Gastrocnemius medialis (tissue), 4 donors: ENCODE measurements at regions not wholly inside any gene's neighbourhood (a gene's known extent, or its start where the extent isn't known, plus 50 kb on each side); places are given as distances from the start of the nearest gene placed in this dataset.

Experiments
- ATAC-seq, 2 donors: fragments of 150-250 bp; one replicate each; pipeline ENCODE4 v1.9.1; 2016
- DNase-seq, 2 donors: peaks; one replicate each; pipeline ENCODE4 v3.0.0-alpha.2; 2019
- H3K27ac ChIP-seq, 4 donors: fragments of 200-600 bp; sonication (generic); 1 replicate in 1 of 4; 2 replicates in 3 of 4; pipeline ENCODE4 v1.5.1; 2016 to 2018; ENCODE audit warnings: mild to moderate bottlenecking in 2 of 4, moderate library complexity in 1 of 4
- H3K27me3 ChIP-seq, 3 donors: fragments of 200-600 bp; sonication (generic) in 2 of 3; 1 replicate in 1 of 3; 2 replicates in 2 of 3; pipeline versions ENCODE4 v1.5.1 to v1.6.0; 2016 to 2019; ENCODE audit warnings: mild to moderate bottlenecking in 1 of 3, moderate library complexity in 1 of 3
- H3K36me3 ChIP-seq, 2 donors: fragments of 200-600 bp; sonication (generic) in 1 of 2; one replicate each; pipeline ENCODE4 v1.5.1; 2017 to 2018
- H3K4me1 ChIP-seq, 2 donors: fragments of 200-600 bp; sonication (generic) in 1 of 2; one replicate each; pipeline ENCODE4 v1.5.1; 2016 to 2017; ENCODE audit warnings: mild to moderate bottlenecking in 2 of 2
- H3K4me3 ChIP-seq, 4 donors: fragments of 200-600 bp; sonication (generic) in 3 of 4; 1 replicate in 1 of 4; 2 replicates in 3 of 4; pipeline ENCODE4 v1.5.1; 2016 to 2019; ENCODE audit warnings: mild to moderate bottlenecking in 2 of 4
- H3K9me3 ChIP-seq, 3 donors: fragments of 200-600 bp; sonication (generic) in 2 of 3; 1 replicate in 1 of 3; 2 replicates in 2 of 3; pipeline ENCODE4 v1.5.1; 2016 to 2019
- CTCF ChIP-seq, 5 experiments: fragments of 450-650 bp in 3 of 5; fragments of 200-600 bp in 2 of 5; sonication (generic) in 2 of 5; IDR thresholded peaks in 4 of 5; conservative IDR thresholded peaks in 1 of 5; 1 replicate in 4 of 5; 2 replicates in 1 of 5; pipeline ENCODE4 v1.5.1; 2016 to 2019; ENCODE audit warnings: antibody characterized with exemption in 5 of 5, mild to moderate bottlenecking in 3 of 5, moderate library complexity in 3 of 5
- POLR2A ChIP-seq, 2 donors: fragments of 450-650 bp; IDR thresholded peaks; one replicate each; pipeline ENCODE4 v1.6.1; 2017; ENCODE audit warnings: antibody characterized with exemption in 2 of 2, mild to moderate bottlenecking in 2 of 2, moderate library complexity in 2 of 2
- in situ Hi-C, 4 donors: fragments of 200-750 bp; cut with MboI; loops; one replicate each; pipeline versions ENCODE4 v1.15.0 to v1.8.0; 2017; ENCODE audit warnings: low sequenced_read_pairs in 4 of 4
- intact Hi-C: fragments of 100-400 bp; cut with DNase I; formaldehyde crosslinking; loops from one replicate; pipeline ENCODE4 v1.15.1; 2023; ENCODE audit warnings: low total_unique reads

GRCh38 chr15:50840520-50840919 lies 68.0 kb upstream of the AP4E1 start:
- Histone ChIP-seq H3K4me1 (no peaks in the 10 kb centered on the region), H3K36me3 (no peaks in the 10 kb centered on the region), H3K27me3 (no peaks in the 10 kb centered on the region), H3K4me3 (no peak overlapping the region), H3K9me3 (no peaks in the 10 kb centered on the region), H3K27ac (no peak overlapping the region)
- DNase-seq = no peak
- no peak for TF ChIP-seq POLR2A (IDR thresholded peaks at IDR 0.05)
- TF ChIP-seq CTCF (IDR thresholded peaks at IDR 0.05 in 4 of 5, conservative IDR thresholded peaks at IDR 0.05 in 1 of 5) = no peak
- in situ Hi-C loops (no loop called here), intact Hi-C loops (no loop called here)
- no peak for ATAC-seq

GRCh38 chr15:50837256-50837770 lies 71.2 kb upstream of the AP4E1 start:
- Histone ChIP-seq H3K9me3 (no peaks in the 10 kb centered on the region), H3K27ac (no peak overlapping the region), H3K4me1 (no peaks in the 10 kb centered on the region), H3K36me3 (no peaks in the 10 kb centered on the region), H3K4me3 (no peak overlapping the region), H3K27me3 (no peaks in the 10 kb centered on the region)
- intact Hi-C loops = no loop called here
- ATAC-seq = no peak
- no peak for DNase-seq
- in situ Hi-C loops = no loop called here
- TF ChIP-seq CTCF (IDR thresholded peaks at IDR 0.05 in 4 of 5, conservative IDR thresholded peaks at IDR 0.05 in 1 of 5) (no peak), POLR2A (IDR thresholded peaks at IDR 0.05) (no peak)

- H3K4me3 ChIP-seq = no peak overlapping the region
- H3K27ac ChIP-seq = peak overlapping the region in 1 of 4 donors; percentile 54
- no peaks in the 10 kb centered on the region for H3K36me3 ChIP-seq
- no peaks in the 10 kb centered on the region for H3K27me3 ChIP-seq
- no peak for ATAC-seq
- peaks cover 5 to 11% of the 10 kb centered on the region in 2 donors for H3K4me1 ChIP-seq
- in situ Hi-C loops = no loop called here
- DNase-seq = no peak
- intact Hi-C loops = no loop called here
- TF ChIP-seq CTCF (IDR thresholded peaks at IDR 0.05 in 4 of 5, conservative IDR thresholded peaks at IDR 0.05 in 1 of 5) = no peak
- no peak for TF ChIP-seq POLR2A (IDR thresholded peaks at IDR 0.05)
- no peaks in the 10 kb centered on the region for H3K9me3 ChIP-seq
Observed at GRCh38 chr15:50830477-50831354, 65.2 kb upstream of the SPPL2A start.

GRCh38 chr15:50828610-50829206 lies 63.2 kb upstream of the SPPL2A start:
- DNase-seq (peak; percentile 38 to 69), ATAC-seq (peak; percentile 98 to 99)
- Histone ChIP-seq H3K27me3 (no peaks in the 10 kb centered on the region), H3K9me3 (no peaks in the 10 kb centered on the region), H3K4me1 (peaks cover 5 to 11% of the 10 kb centered on the region in 2 donors), H3K4me3 (no peak overlapping the region), H3K27ac (peak overlapping the region; percentile 9 to 67 (median 46)), H3K36me3 (no peaks in the 10 kb centered on the region)
- intact Hi-C loops = no loop called here
- in situ Hi-C loops = no loop called here
- TF ChIP-seq POLR2A (IDR thresholded peaks at IDR 0.05) (no peak), CTCF (IDR thresholded peaks at IDR 0.05 in 4 of 5, conservative IDR thresholded peaks at IDR 0.05 in 1 of 5) (no peak)
